ENCODE measurements at regions not wholly inside any gene's neighbourhood (a gene's known extent, or its start where the extent isn't known, plus 50 kb on each side); places are given as distances from the start of the nearest gene placed in this dataset.

- dilution Hi-C loops (cut with MboI; ENCODE audit: extremely low pct_ligation_motif_present, low sequenced_read_pairs) (no loop called here), intact Hi-C loops (cut with micrococcal nuclease) (no loop called here)
- no peak overlapping the region for H2AFZ ChIP-seq (ENCODE audit: low read depth, low read length)
- no peak overlapping the region for H3K4me3 ChIP-seq (replicated peaks in 1 of 3; ENCODE audit: insufficient read depth in 1 of 3, low read depth in 1 of 3, low read length in 3 of 3)
- H3K27me3 ChIP-seq (ENCODE audit: control insufficient read depth in 2 of 2, insufficient read depth in 2 of 2, low read length in 2 of 2) = no peaks in the 10 kb centered on the region
- H3K4me2 ChIP-seq (ENCODE audit: insufficient read depth, low read length) = no peak overlapping the region
- H3K4me1 ChIP-seq (ENCODE audit: control insufficient read depth, extremely low read depth, insufficient read depth, low read length) = peaks cover 5% of the 10 kb centered on the region
- no TSS peak for BruUV-seq (replicated peaks)
- H3K9me3 ChIP-seq (replicated peaks; ENCODE audit: control insufficient read depth, insufficient read depth, low read length) = no peaks in the 10 kb centered on the region
- no peaks in the 10 kb centered on the region for H3K9me1 ChIP-seq (replicated peaks; ENCODE audit: control insufficient read depth, extremely low read depth, insufficient read depth, low read length)
- ChIA-PET POLR2A (no interaction called here), CTCF (no interaction called here)
- no peak overlapping the region for H3K27ac ChIP-seq (ENCODE audit: insufficient read depth, low read depth, low read length)
- no peaks in the 10 kb centered on the region for H4K20me1 ChIP-seq (replicated peaks; ENCODE audit: control insufficient read depth, extremely low read depth, insufficient read depth, low read length)
- TF ChIP-seq GATA2 (IDR thresholded peaks at IDR 0.05; ENCODE audit: insufficient read depth, insufficient read length, low read depth, low read length) (no peak), FOS (IDR thresholded peaks at IDR 0.05; ENCODE audit: borderline replicate concordance, insufficient read depth, low read length) (no peak), EZH2 (IDR thresholded peaks at IDR 0.05; ENCODE audit: borderline replicate concordance, low read depth, low read length, severe bottlenecking) (no peak), JUN (IDR thresholded peaks at IDR 0.05; ENCODE audit: borderline replicate concordance, insufficient read depth, insufficient read length, low read depth) (no peak), MYC (IDR thresholded peaks at IDR 0.05; ENCODE audit: low read depth, low read length) (no peak), POLR2AphosphoS5 (IDR thresholded peaks at IDR 0.05; ENCODE audit: insufficient read depth, low read depth, low read length) (no peak), CTCF (IDR thresholded peaks at IDR 0.05; ENCODE audit: extremely low read depth in 1 of 2, insufficient read depth in 1 of 2, low read depth in 1 of 2, low read length in 2 of 2) (no peak), POLR2A (IDR thresholded peaks at IDR 0.05; ENCODE audit: low read depth, low read length) (no peak), MAX (IDR thresholded peaks at IDR 0.05; ENCODE audit: insufficient read depth, insufficient read length) (no peak)
- H3K79me2 ChIP-seq (ENCODE audit: control insufficient read depth, insufficient read depth, low read length) = no peaks in the 10 kb centered on the region
- no peak for FAIRE-seq
- no peaks in the 10 kb centered on the region for H3K36me3 ChIP-seq (ENCODE audit: control insufficient read depth in 2 of 2, extremely low read depth in 1 of 2, insufficient read depth in 2 of 2, low read length in 2 of 2)
- DNase-seq (ENCODE audit: low read depth, low spot score) = no peak
- H3K9ac ChIP-seq (replicated peaks; ENCODE audit: extremely low read depth, insufficient read depth, low read length) = no peak overlapping the region
These were observed 124.7 kb upstream of the ZBTB40 start for GRCh38 chr1:22326931-22327330.

Data from endothelial cell of umbilical vein (primary cell).